Neuron (in vitro differentiated cells): ENCODE measurements at regions not wholly inside any gene's neighbourhood (a gene's known extent, or its start where the extent isn't known, plus 50 kb on each side); places are given as distances from the start of the nearest gene placed in this dataset.

Source experiments
- H2AFZ ChIP-seq: one replicate; pipeline ENCODE4 v1.6.1; 2013; ENCODE audit warnings: low read depth, mild to moderate bottlenecking, inconsistent platforms, low read length, moderate library complexity
- H3K27me3 ChIP-seq: one replicate; pipeline ENCODE4 v1.6.1; 2013; ENCODE audit warnings: low read length; ENCODE audit not compliant: insufficient read depth
- H3K36me3 ChIP-seq: one replicate; pipeline ENCODE4 v1.6.1; 2013; ENCODE audit warnings: low read length; ENCODE audit not compliant: insufficient read depth
- H3K4me1 ChIP-seq: one replicate; pipeline ENCODE4 v1.6.1; 2013; ENCODE audit warnings: low read length; ENCODE audit not compliant: insufficient read depth
- H3K4me3 ChIP-seq: 2 replicates; pipeline ENCODE4 v1.5.1; 2013; ENCODE audit warnings: mild to moderate bottlenecking, low read length, moderate library complexity
- H3K9me3 ChIP-seq: one replicate; pipeline ENCODE4 v1.6.1; 2013; ENCODE audit warnings: low read length

- peaks cover 3% of the 10 kb centered on the region for H3K4me1 ChIP-seq
- no peak overlapping the region for H3K4me3 ChIP-seq
- H3K9me3 ChIP-seq = no peaks in the 10 kb centered on the region
- no peak overlapping the region for H2AFZ ChIP-seq
- H3K36me3 ChIP-seq = no peaks in the 10 kb centered on the region
- no peaks in the 10 kb centered on the region for H3K27me3 ChIP-seq
Observed at GRCh38 chr16:79456036-79456435, 144.5 kb downstream of the MAF start.

GRCh38 chr16:79452671-79453070, 147.9 kb downstream of the MAF start:
- no peaks in the 10 kb centered on the region for H3K27me3 ChIP-seq
- no peak overlapping the region for H2AFZ ChIP-seq
- H3K36me3 ChIP-seq = no peaks in the 10 kb centered on the region
- H3K9me3 ChIP-seq = no peaks in the 10 kb centered on the region
- peaks cover 5% of the 10 kb centered on the region for H3K4me1 ChIP-seq
- H3K4me3 ChIP-seq = no peak overlapping the region

- H3K4me1 ChIP-seq = peaks cover 5% of the 10 kb centered on the region
- no peaks in the 10 kb centered on the region for H3K36me3 ChIP-seq
- no peaks in the 10 kb centered on the region for H3K27me3 ChIP-seq
- no peak overlapping the region for H2AFZ ChIP-seq
- no peak overlapping the region for H3K4me3 ChIP-seq
- H3K9me3 ChIP-seq = no peaks in the 10 kb centered on the region
Observed at GRCh38 chr16:79451196-79451816, 149.2 kb downstream of the MAF start.

- H2AFZ ChIP-seq = no peak overlapping the region
- H3K4me1 ChIP-seq = peaks cover 5% of the 10 kb centered on the region
- no peaks in the 10 kb centered on the region for H3K9me3 ChIP-seq
- H3K4me3 ChIP-seq = no peak overlapping the region
- no peaks in the 10 kb centered on the region for H3K27me3 ChIP-seq
- no peaks in the 10 kb centered on the region for H3K36me3 ChIP-seq
Observed at GRCh38 chr16:79449900-79450299, 150.6 kb downstream of the MAF start.

GRCh38 chr16:79449067-79449769, 151.3 kb downstream of the MAF start:
- Histone ChIP-seq H3K9me3 (no peaks in the 10 kb centered on the region), H3K4me3 (no peak overlapping the region), H2AFZ (no peak overlapping the region), H3K27me3 (no peaks in the 10 kb centered on the region), H3K4me1 (peaks cover 5% of the 10 kb centered on the region), H3K36me3 (no peaks in the 10 kb centered on the region)

GRCh38 chr16:79444572-79444971, 156.0 kb downstream of the MAF start:
- Histone ChIP-seq H3K9me3 (no peaks in the 10 kb centered on the region), H3K4me3 (no peak overlapping the region), H3K4me1 (no peaks in the 10 kb centered on the region), H3K36me3 (no peaks in the 10 kb centered on the region), H3K27me3 (no peaks in the 10 kb centered on the region), H2AFZ (no peak overlapping the region)

GRCh38 chr16:79439901-79440300, 160.6 kb downstream of the MAF start:
- Histone ChIP-seq H3K4me3 (no peak overlapping the region), H3K27me3 (no peaks in the 10 kb centered on the region), H3K9me3 (no peaks in the 10 kb centered on the region), H3K4me1 (peaks cover 27% of the 10 kb centered on the region), H3K36me3 (no peaks in the 10 kb centered on the region), H2AFZ (no peak overlapping the region)

- H3K36me3 ChIP-seq = no peaks in the 10 kb centered on the region
- no peaks in the 10 kb centered on the region for H3K9me3 ChIP-seq
- no peaks in the 10 kb centered on the region for H3K27me3 ChIP-seq
- peaks cover 27% of the 10 kb centered on the region for H3K4me1 ChIP-seq
- H2AFZ ChIP-seq = peak overlapping the region; percentile 65
- no peak overlapping the region for H3K4me3 ChIP-seq
Observed at GRCh38 chr16:79437764-79438751, 162.5 kb downstream of the MAF start.

GRCh38 chr16:79436885-79437284, 163.7 kb downstream of the MAF start:
- Histone ChIP-seq H3K4me3 (no peak overlapping the region), H3K4me1 (peaks cover 27% of the 10 kb centered on the region), H3K9me3 (peaks cover 2% of the 10 kb centered on the region), H3K27me3 (no peaks in the 10 kb centered on the region), H3K36me3 (no peaks in the 10 kb centered on the region), H2AFZ (no peak overlapping the region)

GRCh38 chr16:79434771-79435170, 165.8 kb downstream of the MAF start:
- Histone ChIP-seq H3K4me3 (no peak overlapping the region), H2AFZ (no peak overlapping the region), H3K4me1 (peaks cover 40% of the 10 kb centered on the region), H3K27me3 (no peaks in the 10 kb centered on the region), H3K9me3 (peaks cover 2% of the 10 kb centered on the region), H3K36me3 (no peaks in the 10 kb centered on the region)

GRCh38 chr16:79434092-79434491, 166.4 kb downstream of the MAF start:
- Histone ChIP-seq H3K27me3 (no peaks in the 10 kb centered on the region), H2AFZ (no peak overlapping the region), H3K36me3 (no peaks in the 10 kb centered on the region), H3K9me3 (peaks cover 2% of the 10 kb centered on the region), H3K4me1 (peaks cover 43% of the 10 kb centered on the region), H3K4me3 (no peak overlapping the region)

- Histone ChIP-seq H3K36me3 (no peaks in the 10 kb centered on the region), H3K27me3 (no peaks in the 10 kb centered on the region), H3K4me3 (no peak overlapping the region), H2AFZ (no peak overlapping the region), H3K9me3 (peaks cover 2% of the 10 kb centered on the region), H3K4me1 (peaks cover 23% of the 10 kb centered on the region)
Observed at GRCh38 chr16:79431923-79432322, 168.6 kb downstream of the MAF start.

- Histone ChIP-seq H3K36me3 (no peaks in the 10 kb centered on the region), H3K27me3 (no peaks in the 10 kb centered on the region), H3K4me3 (no peak overlapping the region), H3K4me1 (peaks cover 16% of the 10 kb centered on the region), H2AFZ (no peak overlapping the region), H3K9me3 (peaks cover 2% of the 10 kb centered on the region)
Observed at GRCh38 chr16:79430191-79430678, 170.3 kb downstream of the MAF start.
